Panc1 (cell line): ENCODE measurements at regions not wholly inside any gene's neighbourhood (a gene's known extent, or its start where the extent isn't known, plus 50 kb on each side); places are given as distances from the start of the nearest gene placed in this dataset.

ENCODE experiments used
- ATAC-seq: fragments of 200-7000 bp; cut with Tn5 transposase; 2 replicates; pipeline ENCODE4 v1.9.1; 2020; ENCODE audit warnings: mild to moderate bottlenecking, moderate library complexity
- BruUV-seq: library from RNA; stranded (reverse); fragments of 400-500 nt; replicated peaks from 2 replicates; lab custom pipeline; 2021; lab: Mats Ljungman, UMichigan
- CTCF ChIA-PET: fragments of 300-600 bp; sonication (Branson Sonifier 250); formaldehyde crosslinking; loops from one replicate; lab custom pipeline; 2022; ENCODE audit warnings: antibody characterized with exemption; lab: Charles Lee
- POLR2A ChIA-PET: fragments of 300-600 bp; sonication (Branson Sonifier 250); formaldehyde crosslinking; loops from one replicate; lab custom pipeline; 2022; ENCODE audit warnings: antibody characterized with exemption; lab: Charles Lee
- DNase-seq: peaks from one replicate; pipeline ENCODE4 v3.0.0-alpha.2; 2010; ENCODE audit warnings: low read depth, low spot score
- H3K27ac ChIP-seq: 2 replicates; pipeline ENCODE4 v1.5.1; 2011; ENCODE audit warnings: mild to moderate bottlenecking, low read length, inconsistent platforms
- H3K27me3 ChIP-seq: fragments of 200-500 bp; sonication (Bioruptor generic); 2 replicates; pipeline ENCODE4 v1.6.0; 2014; ENCODE audit warnings: low read length, inconsistent platforms; ENCODE audit not compliant: control insufficient read depth, insufficient read depth
- H3K36me3 ChIP-seq: fragments of 200-500 bp; sonication (Bioruptor generic); 2 replicates; pipeline ENCODE4 v1.5.1; 2014; ENCODE audit warnings: inconsistent platforms, mild to moderate bottlenecking, low read length, moderate library complexity; ENCODE audit not compliant: control insufficient read depth, insufficient read depth
- H3K4me1 ChIP-seq: 2 replicates; pipeline ENCODE4 v1.5.1; 2011; ENCODE audit warnings: inconsistent platforms, mild to moderate bottlenecking, low read length, moderate library complexity; ENCODE audit not compliant: control insufficient read depth, insufficient read depth
- H3K4me3 ChIP-seq, 2 experiments: 2 replicates each; pipeline ENCODE4 v1.5.1; 2011 to 2012; ENCODE audit warnings: low read depth in 2 of 2, low read length in 2 of 2, mild to moderate bottlenecking in 2 of 2, inconsistent platforms in 1 of 2, moderate library complexity in 1 of 2
- H3K9me3 ChIP-seq: fragments of 200-500 bp; sonication (Bioruptor generic); 2 replicates; pipeline ENCODE4 v1.5.1; 2014; ENCODE audit warnings: low read depth, mild to moderate bottlenecking, inconsistent platforms, low read length, moderate library complexity; ENCODE audit not compliant: control insufficient read depth, insufficient read depth
- POLR2AphosphoS5 ChIP-seq: IDR thresholded peaks from 2 replicates; pipeline ENCODE4 v1.6.1; 2012; ENCODE audit warnings: mild to moderate bottlenecking, low read depth, low read length, moderate library complexity
- REST ChIP-seq, 2 experiments: IDR thresholded peaks; 2 replicates each; pipeline ENCODE4 v1.6.1; 2011 to 2012; ENCODE audit warnings: low read depth in 2 of 2, control low read depth in 1 of 2, low read length in 1 of 2, mild to moderate bottlenecking in 1 of 2, moderate library complexity in 1 of 2; ENCODE audit not compliant: insufficient read depth in 1 of 2
- SIN3A ChIP-seq: IDR thresholded peaks from 2 replicates; pipeline ENCODE4 v1.6.1; 2012; ENCODE audit warnings: low read depth, mild to moderate bottlenecking, low read length, moderate library complexity, borderline replicate concordance; ENCODE audit not compliant: insufficient read depth
- TCF7L2 ChIP-seq: IDR thresholded peaks from 2 replicates; pipeline ENCODE4 v1.6.1; 2011; ENCODE audit warnings: mild to moderate bottlenecking, low read depth, low read length, inconsistent platforms
- in situ Hi-C: cut with HindIII; loops from 2 replicates; pipeline ENCODE4 v1.10.0; 2016; ENCODE audit warnings: low sequenced_read_pairs, low pct_unique_long_range_greater_than_20kb
- intact Hi-C: fragments of 100-400 bp; cut with micrococcal nuclease; formaldehyde crosslinking; loops from one replicate; pipeline ENCODE4 v1.10.0; 2022; ENCODE audit not compliant: unreplicated experiment
- TF ChIP-seq, protein P1 (sequence below): fragments of 450-650 bp; IDR thresholded peaks from 2 replicates; pipeline ENCODE4 v1.5.1; 2017; ENCODE audit warnings: mild to moderate bottlenecking

DNA sequence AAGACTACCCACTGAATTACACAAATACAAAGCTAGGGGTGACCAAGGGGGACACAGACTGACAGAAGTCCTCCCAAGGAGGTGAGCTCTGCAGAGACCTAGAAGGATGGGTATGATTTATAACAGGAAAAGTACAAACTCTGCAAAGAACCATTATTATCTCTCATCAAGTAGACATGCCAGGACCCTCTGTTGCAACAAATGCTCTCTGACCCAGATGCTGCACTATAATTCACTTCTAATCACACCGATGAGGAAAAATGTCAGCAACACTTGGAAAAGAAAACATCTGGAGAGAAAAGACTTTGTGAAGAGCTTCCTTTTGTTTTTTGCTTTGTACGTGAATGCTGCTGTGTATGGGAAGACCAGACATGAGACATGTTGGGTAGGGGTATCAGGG is 178.3 kb upstream of the PDE1C start:
- H3K27ac ChIP-seq = no peak overlapping the region
- intact Hi-C loops = no loop called here
- ATAC-seq = no peak
- DNase-seq = no peak
- CTCF ChIA-PET = no interaction called here
- in situ Hi-C loops = no loop called here
- H3K36me3 ChIP-seq = no peaks in the 10 kb centered on the region
- TF ChIP-seq POLR2AphosphoS5 = no peak
- TF ChIP-seq TCF7L2 = no peak
- TF ChIP-seq, protein P1, sequence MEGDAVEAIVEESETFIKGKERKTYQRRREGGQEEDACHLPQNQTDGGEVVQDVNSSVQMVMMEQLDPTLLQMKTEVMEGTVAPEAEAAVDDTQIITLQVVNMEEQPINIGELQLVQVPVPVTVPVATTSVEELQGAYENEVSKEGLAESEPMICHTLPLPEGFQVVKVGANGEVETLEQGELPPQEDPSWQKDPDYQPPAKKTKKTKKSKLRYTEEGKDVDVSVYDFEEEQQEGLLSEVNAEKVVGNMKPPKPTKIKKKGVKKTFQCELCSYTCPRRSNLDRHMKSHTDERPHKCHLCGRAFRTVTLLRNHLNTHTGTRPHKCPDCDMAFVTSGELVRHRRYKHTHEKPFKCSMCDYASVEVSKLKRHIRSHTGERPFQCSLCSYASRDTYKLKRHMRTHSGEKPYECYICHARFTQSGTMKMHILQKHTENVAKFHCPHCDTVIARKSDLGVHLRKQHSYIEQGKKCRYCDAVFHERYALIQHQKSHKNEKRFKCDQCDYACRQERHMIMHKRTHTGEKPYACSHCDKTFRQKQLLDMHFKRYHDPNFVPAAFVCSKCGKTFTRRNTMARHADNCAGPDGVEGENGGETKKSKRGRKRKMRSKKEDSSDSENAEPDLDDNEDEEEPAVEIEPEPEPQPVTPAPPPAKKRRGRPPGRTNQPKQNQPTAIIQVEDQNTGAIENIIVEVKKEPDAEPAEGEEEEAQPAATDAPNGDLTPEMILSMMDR = no peak
- TF ChIP-seq REST (IDR thresholded peaks at IDR 0.05; ENCODE audit: insufficient read depth in 1 of 2, low read depth in 2 of 2, low read length in 1 of 2) = no peak
- TF ChIP-seq SIN3A = no peak
- no peak overlapping the region for H3K4me3 ChIP-seq
- H3K27me3 ChIP-seq = peaks cover 2% of the 10 kb centered on the region; the same call in 1 of the 2 replicates
- no peaks in the 10 kb centered on the region for H3K4me1 ChIP-seq
- BruUV-seq = no TSS peak
- POLR2A ChIA-PET = no interaction called here
- H3K9me3 ChIP-seq = no peaks in the 10 kb centered on the region

- Histone ChIP-seq H3K9me3 (no peaks in the 10 kb centered on the region), H3K4me3 (no peak overlapping the region), H3K27ac (no peak overlapping the region), H3K27me3 (peaks cover 2% of the 10 kb centered on the region; the same call in 1 of the 2 replicates), H3K36me3 (no peaks in the 10 kb centered on the region), H3K4me1 (no peaks in the 10 kb centered on the region)
- intact Hi-C loops = no loop called here
- TF ChIP-seq SIN3A = no peak
- TF ChIP-seq, protein P1 = no peak
- no peak for TF ChIP-seq TCF7L2
- TF ChIP-seq REST (IDR thresholded peaks at IDR 0.05; ENCODE audit: insufficient read depth in 1 of 2, low read depth in 2 of 2, low read length in 1 of 2) = no peak
- no peak for TF ChIP-seq POLR2AphosphoS5
- ChIA-PET CTCF (interaction anchor here (0.5 kb wide), 1 partner anchor 1504 kb away, joined by 4 read pairs; no protein-coding TSS in a partner anchor), POLR2A (no interaction called here)
- ATAC-seq (no peak), DNase-seq (no peak)
- in situ Hi-C loops = no loop called here
- BruUV-seq = no TSS peak
Measured at GRCh38 chr7:32244806-32245345, 174.7 kb upstream of the PDE1C start.
